ENCODE measurements at regions not wholly inside any gene's neighbourhood (a gene's known extent, or its start where the extent isn't known, plus 50 kb on each side); places are given as distances from the start of the nearest gene placed in this dataset.
"Not testable (repeated sequence)": the region's sequence is repeated elsewhere in the genome, so short reads cannot be mapped to it uniquely, and the experiment has no call there.

- Mint-ChIP-seq H3K9me3 (peaks cover 6% of the 10 kb centered on the region), H3K4me3 (no peak overlapping the region), H3K27ac (no peak overlapping the region), H3K27me3 (no peaks in the 10 kb centered on the region), H3K4me1 (no peaks in the 10 kb centered on the region), H3K36me3 (no peaks in the 10 kb centered on the region)
- POLR2A ChIA-PET, result no interaction called here
- ATAC-seq (ENCODE audit: low read depth), result no peak
- no peak for DNase-seq
These were observed 1110.9 kb upstream of the CNTN5 start for GRCh38 chr11:97909614-97910399.

GRCh38 chr11:97912629-97913028, 1108.1 kb upstream of the CNTN5 start:
- DNase-seq (no peak), ATAC-seq (ENCODE audit: low read depth) (no peak)
- Mint-ChIP-seq H3K27ac (no peak overlapping the region), H3K36me3 (no peaks in the 10 kb centered on the region), H3K27me3 (no peaks in the 10 kb centered on the region), H3K9me3 (no peaks in the 10 kb centered on the region), H3K4me3 (no peak overlapping the region), H3K4me1 (no peaks in the 10 kb centered on the region)
- POLR2A ChIA-PET, result no interaction called here

GRCh38 chr11:97922933-97923332, 1097.8 kb upstream of the CNTN5 start:
- H3K36me3 Mint-ChIP-seq; ATAC-seq (ENCODE audit: low read depth); DNase-seq; H3K9me3 Mint-ChIP-seq; POLR2A ChIA-PET; H3K27me3 Mint-ChIP-seq; H3K4me3 Mint-ChIP-seq; H3K4me1 Mint-ChIP-seq; H3K27ac Mint-ChIP-seq: not testable (repeated sequence)

GRCh38 chr11:97934572-97935208, 1086.1 kb upstream of the CNTN5 start:
- ATAC-seq (ENCODE audit: low read depth) (no peak), DNase-seq (no peak)
- Mint-ChIP-seq H3K27me3 (no peaks in the 10 kb centered on the region), H3K4me1 (no peaks in the 10 kb centered on the region), H3K27ac (no peak overlapping the region), H3K4me3 (no peak overlapping the region), H3K9me3 (no peaks in the 10 kb centered on the region), H3K36me3 (no peaks in the 10 kb centered on the region)
- POLR2A ChIA-PET, result no interaction called here

GRCh38 chr11:97937501-97937900, 1083.2 kb upstream of the CNTN5 start:
- H3K4me3 Mint-ChIP-seq, result no peak overlapping the region

GRCh38 chr11:97938789-97939188, 1082.0 kb upstream of the CNTN5 start:
- POLR2A ChIA-PET, result no interaction called here
- no peak overlapping the region for H3K27ac Mint-ChIP-seq
- H3K9me3 Mint-ChIP-seq, result peaks cover 3% of the 10 kb centered on the region

More at GRCh38 chr11:97937501-97937900, 1083.2 kb upstream of the CNTN5 start:
- no peaks in the 10 kb centered on the region for H3K27me3 Mint-ChIP-seq
- ATAC-seq (ENCODE audit: low read depth) (no peak), DNase-seq (no peak)
- H3K9me3 Mint-ChIP-seq, result peaks cover 3% of the 10 kb centered on the region
- H3K36me3 Mint-ChIP-seq, result no peaks in the 10 kb centered on the region
- H3K27ac Mint-ChIP-seq, result no peak overlapping the region
- no peaks in the 10 kb centered on the region for H3K4me1 Mint-ChIP-seq
- POLR2A ChIA-PET, result no interaction called here

GRCh38 chr11:97943493-97943892, 1077.3 kb upstream of the CNTN5 start:
- DNase-seq, result no peak
- POLR2A ChIA-PET, result no interaction called here
- no peak overlapping the region for H3K27ac Mint-ChIP-seq
- H3K9me3 Mint-ChIP-seq, result peaks cover 3% of the 10 kb centered on the region
- no peak for ATAC-seq (ENCODE audit: low read depth)
- no peak overlapping the region for H3K4me3 Mint-ChIP-seq
- H3K27me3 Mint-ChIP-seq, result no peaks in the 10 kb centered on the region
- no peaks in the 10 kb centered on the region for H3K4me1 Mint-ChIP-seq
- no peaks in the 10 kb centered on the region for H3K36me3 Mint-ChIP-seq

More at GRCh38 chr11:97938789-97939188, 1082.0 kb upstream of the CNTN5 start:
- no peaks in the 10 kb centered on the region for H3K36me3 Mint-ChIP-seq
- ATAC-seq (ENCODE audit: low read depth) (no peak), DNase-seq (no peak)
- H3K4me1 Mint-ChIP-seq, result no peaks in the 10 kb centered on the region
- H3K27me3 Mint-ChIP-seq, result no peaks in the 10 kb centered on the region
- H3K4me3 Mint-ChIP-seq, result no peak overlapping the region

- no peaks in the 10 kb centered on the region for H3K27me3 Mint-ChIP-seq
- no peaks in the 10 kb centered on the region for H3K4me1 Mint-ChIP-seq
- no peak overlapping the region for H3K27ac Mint-ChIP-seq
- POLR2A ChIA-PET, result no interaction called here
- H3K9me3 Mint-ChIP-seq, result no peaks in the 10 kb centered on the region
- no peak overlapping the region for H3K4me3 Mint-ChIP-seq
- DNase-seq, result no peak
- ATAC-seq (ENCODE audit: low read depth), result no peak
- no peaks in the 10 kb centered on the region for H3K36me3 Mint-ChIP-seq
These were observed 1072.0 kb upstream of the CNTN5 start for GRCh38 chr11:97948793-97949192.

- Mint-ChIP-seq H3K9me3 (no peaks in the 10 kb centered on the region), H3K4me1 (no peaks in the 10 kb centered on the region), H3K4me3 (no peak overlapping the region), H3K36me3 (no peaks in the 10 kb centered on the region), H3K27me3 (no peaks in the 10 kb centered on the region), H3K27ac (no peak overlapping the region)
- DNase-seq (no peak), ATAC-seq (ENCODE audit: low read depth) (no peak)
- POLR2A ChIA-PET, result no interaction called here
These were observed 1065.2 kb upstream of the CNTN5 start for GRCh38 chr11:97955595-97955994.

- H3K9me3 Mint-ChIP-seq, result no peaks in the 10 kb centered on the region
- DNase-seq (no peak), ATAC-seq (ENCODE audit: low read depth) (no peak)
- H3K27ac Mint-ChIP-seq, result no peak overlapping the region
- POLR2A ChIA-PET, result no interaction called here
- H3K36me3 Mint-ChIP-seq, result no peaks in the 10 kb centered on the region
- H3K4me1 Mint-ChIP-seq, result no peaks in the 10 kb centered on the region
- no peak overlapping the region for H3K4me3 Mint-ChIP-seq
- no peaks in the 10 kb centered on the region for H3K27me3 Mint-ChIP-seq
These were observed 1063.8 kb upstream of the CNTN5 start for GRCh38 chr11:97956904-97957303.

- POLR2A ChIA-PET, result no interaction called here
- H3K27me3 Mint-ChIP-seq, result no peaks in the 10 kb centered on the region
- no peak for ATAC-seq (ENCODE audit: low read depth)
These were observed 1059.3 kb upstream of the CNTN5 start for GRCh38 chr11:97961431-97961830.

GRCh38 chr11:97962758-97963157, 1058.0 kb upstream of the CNTN5 start:
- Mint-ChIP-seq H3K4me3 (no peak overlapping the region), H3K27me3 (no peaks in the 10 kb centered on the region), H3K36me3 (no peaks in the 10 kb centered on the region), H3K27ac (no peak overlapping the region), H3K4me1 (no peaks in the 10 kb centered on the region), H3K9me3 (no peaks in the 10 kb centered on the region)
- ATAC-seq (ENCODE audit: low read depth) (no peak), DNase-seq (no peak)
- POLR2A ChIA-PET, result no interaction called here

More at GRCh38 chr11:97961431-97961830, 1059.3 kb upstream of the CNTN5 start:
- Mint-ChIP-seq H3K27ac (no peak overlapping the region), H3K4me1 (no peaks in the 10 kb centered on the region), H3K9me3 (no peaks in the 10 kb centered on the region), H3K4me3 (no peak overlapping the region), H3K36me3 (no peaks in the 10 kb centered on the region)
- DNase-seq, result no peak

- H3K27me3 Mint-ChIP-seq, result no peaks in the 10 kb centered on the region
- no peak overlapping the region for H3K27ac Mint-ChIP-seq
- DNase-seq, result no peak
- H3K4me1 Mint-ChIP-seq, result no peaks in the 10 kb centered on the region
- no peaks in the 10 kb centered on the region for H3K36me3 Mint-ChIP-seq
- H3K4me3 Mint-ChIP-seq, result no peak overlapping the region
- ATAC-seq (ENCODE audit: low read depth), result no peak
- POLR2A ChIA-PET, result no interaction called here
- H3K9me3 Mint-ChIP-seq, result no peaks in the 10 kb centered on the region
These were observed 1057.0 kb upstream of the CNTN5 start for GRCh38 chr11:97963528-97964331.

All from activated naive CD8-positive, alpha-beta T cell treated with anti-CD3 and anti-CD28 coated beads, Interleukin-2, amount 10 ng/mL, durations not matched to agents 7 days and 5 days (primary cell).